ENCODE measurements at regions not wholly inside any gene's neighbourhood (a gene's known extent, or its start where the extent isn't known, plus 50 kb on each side); places are given as distances from the start of the nearest gene placed in this dataset.

DNA sequence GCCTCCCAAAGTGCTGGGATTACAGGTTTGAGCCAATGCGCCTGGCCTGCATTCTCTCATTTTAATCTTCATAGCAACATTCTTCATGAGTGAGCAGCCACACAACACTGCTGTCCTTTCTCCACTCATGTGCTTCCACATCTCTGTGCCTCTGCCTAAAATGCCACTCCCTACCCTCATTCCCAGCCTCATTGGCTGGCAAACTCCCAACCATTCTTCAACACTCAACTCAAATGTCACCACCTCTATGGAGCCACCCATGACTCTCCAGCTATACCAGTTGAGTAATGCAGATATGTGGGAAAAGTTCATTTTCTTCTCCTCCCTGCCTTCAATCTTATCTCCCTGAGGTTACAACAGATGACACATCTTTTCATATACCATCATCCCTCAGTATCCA is 53.9 kb upstream of the ZC3H12A start:
- no peak for TF ChIP-seq EZH2phosphoT487 (conservative IDR thresholded peaks at IDR 0.05; ENCODE audit: low read length)
- TF ChIP-seq, protein P1, sequence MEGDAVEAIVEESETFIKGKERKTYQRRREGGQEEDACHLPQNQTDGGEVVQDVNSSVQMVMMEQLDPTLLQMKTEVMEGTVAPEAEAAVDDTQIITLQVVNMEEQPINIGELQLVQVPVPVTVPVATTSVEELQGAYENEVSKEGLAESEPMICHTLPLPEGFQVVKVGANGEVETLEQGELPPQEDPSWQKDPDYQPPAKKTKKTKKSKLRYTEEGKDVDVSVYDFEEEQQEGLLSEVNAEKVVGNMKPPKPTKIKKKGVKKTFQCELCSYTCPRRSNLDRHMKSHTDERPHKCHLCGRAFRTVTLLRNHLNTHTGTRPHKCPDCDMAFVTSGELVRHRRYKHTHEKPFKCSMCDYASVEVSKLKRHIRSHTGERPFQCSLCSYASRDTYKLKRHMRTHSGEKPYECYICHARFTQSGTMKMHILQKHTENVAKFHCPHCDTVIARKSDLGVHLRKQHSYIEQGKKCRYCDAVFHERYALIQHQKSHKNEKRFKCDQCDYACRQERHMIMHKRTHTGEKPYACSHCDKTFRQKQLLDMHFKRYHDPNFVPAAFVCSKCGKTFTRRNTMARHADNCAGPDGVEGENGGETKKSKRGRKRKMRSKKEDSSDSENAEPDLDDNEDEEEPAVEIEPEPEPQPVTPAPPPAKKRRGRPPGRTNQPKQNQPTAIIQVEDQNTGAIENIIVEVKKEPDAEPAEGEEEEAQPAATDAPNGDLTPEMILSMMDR (IDR thresholded peaks at IDR 0.05; ENCODE audit: insufficient read depth, low read length, poor library complexity, severe bottlenecking): no peak

All from SU-DHL-6 (cell line).